ENCODE measurements at regions not wholly inside any gene's neighbourhood (a gene's known extent, or its start where the extent isn't known, plus 50 kb on each side); places are given as distances from the start of the nearest gene placed in this dataset.

DNA sequence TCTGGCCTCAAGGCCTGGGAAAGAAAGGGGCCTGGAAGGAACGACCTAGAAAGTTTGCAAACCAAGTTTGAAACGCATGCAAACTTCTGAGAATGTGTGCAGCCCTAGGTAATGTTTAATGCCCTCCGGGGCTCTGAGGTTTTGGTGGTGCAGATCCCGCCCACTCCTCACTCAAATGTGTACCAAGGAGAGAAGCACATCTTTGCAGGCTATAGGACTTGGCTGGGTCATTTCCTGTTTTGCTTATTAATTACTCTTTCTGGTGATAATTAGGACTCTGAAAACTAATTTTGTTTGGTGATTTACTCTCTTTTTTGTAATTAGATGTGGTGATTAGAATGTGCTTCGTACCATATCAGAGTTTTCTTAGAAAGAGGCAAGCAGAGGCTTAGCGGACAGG is 625.9 kb upstream of the CADM1 start:
- no peak for DNase-seq

DNA sequence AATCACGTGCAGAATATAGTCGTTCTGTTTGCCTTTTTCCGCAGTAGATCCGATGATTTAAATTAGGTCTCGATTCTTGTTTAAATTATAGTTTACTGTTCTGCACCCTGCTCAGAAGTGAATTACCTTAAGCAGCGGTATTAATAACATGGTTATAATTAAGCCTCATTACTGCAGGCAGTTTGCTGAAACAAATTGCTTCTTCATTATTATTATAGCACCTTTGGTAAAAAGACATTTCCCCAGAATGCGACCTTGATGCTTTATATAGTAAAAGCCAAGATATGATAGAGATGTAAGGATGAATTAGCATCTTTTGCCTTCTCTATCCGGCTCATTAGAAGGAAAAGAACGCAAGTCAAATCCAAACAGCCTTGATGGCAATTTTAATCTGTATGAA is 625.2 kb upstream of the CADM1 start:
- DNase-seq = no peak

DNA sequence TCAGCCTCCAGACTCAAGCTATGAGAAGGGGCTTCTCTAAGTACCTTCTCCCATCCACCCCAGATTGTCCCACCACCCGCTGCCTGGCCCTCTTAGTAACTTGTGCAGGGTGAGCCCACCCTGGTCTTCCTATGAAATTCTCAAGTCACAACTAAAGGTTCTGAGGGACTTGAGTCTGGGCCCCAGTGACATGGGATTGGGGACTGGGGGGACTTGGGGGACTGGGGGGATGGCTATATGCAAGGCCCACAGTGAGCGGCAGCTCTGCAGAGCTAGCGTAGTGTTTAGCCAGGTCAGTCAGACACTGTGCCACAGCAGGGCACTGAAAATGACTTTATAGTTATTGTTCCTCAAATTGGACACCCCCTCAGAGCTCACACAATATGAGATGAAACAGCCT is 622.3 kb upstream of the CADM1 start:
- DNase-seq = no peak

- no peak for DNase-seq
Observed at GRCh38 chr11:116124922-116125714, 620.9 kb upstream of the CADM1 start.

- no peak for DNase-seq
Observed at GRCh38 chr11:116123739-116124138, 619.5 kb upstream of the CADM1 start.

DNA sequence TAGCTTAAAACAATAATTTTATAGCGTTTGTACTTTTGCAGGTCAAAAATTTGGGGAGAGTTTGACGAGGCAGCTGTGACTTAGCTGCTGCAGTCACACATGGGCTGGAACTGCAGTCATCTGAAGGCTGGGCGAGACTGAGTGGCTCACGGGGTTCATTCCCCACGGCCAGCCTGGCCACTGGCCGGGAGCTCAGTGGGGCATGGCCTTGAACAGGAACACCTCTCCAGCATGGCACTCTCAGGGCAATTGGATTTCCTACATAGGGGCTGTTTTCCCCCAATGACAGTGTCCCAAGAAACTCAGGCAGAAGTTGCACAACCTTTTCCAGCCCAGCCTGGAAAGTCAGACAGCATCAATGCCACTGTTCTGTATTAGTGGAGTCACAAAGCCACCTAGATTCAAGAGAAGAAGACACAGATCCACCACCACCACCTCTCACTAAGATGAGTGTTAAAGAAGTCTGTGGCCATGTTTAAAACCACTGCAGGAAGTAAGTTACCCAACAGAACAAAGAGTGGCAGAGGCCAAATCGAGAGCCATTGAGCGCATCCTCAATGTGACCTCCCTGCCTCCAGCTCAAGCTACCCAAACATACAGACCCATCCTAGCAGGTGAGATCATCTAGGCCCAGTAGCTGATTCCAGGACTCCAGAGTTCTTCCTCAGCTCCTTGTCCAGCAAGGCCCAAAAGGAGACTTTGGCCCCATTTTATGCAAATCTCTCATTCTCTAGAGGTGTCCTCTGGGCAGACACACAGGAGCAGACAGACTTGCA is 618.7 kb upstream of the CADM1 start:
- DNase-seq = no peak

DNA sequence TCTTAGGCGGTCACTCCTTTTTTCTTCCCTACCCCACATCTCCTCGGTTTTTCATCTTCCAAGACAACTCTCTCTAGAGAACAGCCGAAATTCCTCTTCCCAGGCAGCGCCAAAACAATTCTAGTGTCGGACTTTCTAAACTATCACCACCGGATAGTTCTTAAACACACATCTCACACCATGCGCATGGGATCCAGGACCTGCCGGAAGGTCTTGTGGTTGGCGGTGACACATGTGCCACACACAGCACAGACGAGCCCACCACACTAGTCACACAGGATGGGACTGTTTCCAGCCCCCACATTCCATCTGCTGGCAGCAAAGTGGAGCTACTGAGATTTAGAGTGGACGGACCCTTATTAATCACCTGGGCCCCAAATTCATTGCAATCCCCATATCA is 614.9 kb upstream of the CADM1 start:
- DNase-seq = no peak

DNA sequence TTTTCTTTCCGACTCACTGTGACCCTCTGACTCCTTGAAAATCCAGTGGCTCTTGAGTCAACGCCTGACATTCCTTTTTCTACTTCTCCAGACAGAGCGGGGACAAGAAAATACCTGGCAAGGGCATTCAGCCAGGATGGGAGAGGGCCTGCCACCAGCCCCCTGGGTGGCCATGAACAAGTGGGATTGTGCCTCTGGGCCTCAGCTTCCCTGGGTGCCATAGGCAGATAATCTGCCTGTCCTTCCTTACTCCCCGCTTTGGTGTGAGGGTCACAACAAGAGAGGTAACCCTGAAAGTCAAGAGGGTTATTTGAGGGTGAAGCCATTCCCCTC is 613.9 kb upstream of the CADM1 start:
- no peak for DNase-seq

DNA sequence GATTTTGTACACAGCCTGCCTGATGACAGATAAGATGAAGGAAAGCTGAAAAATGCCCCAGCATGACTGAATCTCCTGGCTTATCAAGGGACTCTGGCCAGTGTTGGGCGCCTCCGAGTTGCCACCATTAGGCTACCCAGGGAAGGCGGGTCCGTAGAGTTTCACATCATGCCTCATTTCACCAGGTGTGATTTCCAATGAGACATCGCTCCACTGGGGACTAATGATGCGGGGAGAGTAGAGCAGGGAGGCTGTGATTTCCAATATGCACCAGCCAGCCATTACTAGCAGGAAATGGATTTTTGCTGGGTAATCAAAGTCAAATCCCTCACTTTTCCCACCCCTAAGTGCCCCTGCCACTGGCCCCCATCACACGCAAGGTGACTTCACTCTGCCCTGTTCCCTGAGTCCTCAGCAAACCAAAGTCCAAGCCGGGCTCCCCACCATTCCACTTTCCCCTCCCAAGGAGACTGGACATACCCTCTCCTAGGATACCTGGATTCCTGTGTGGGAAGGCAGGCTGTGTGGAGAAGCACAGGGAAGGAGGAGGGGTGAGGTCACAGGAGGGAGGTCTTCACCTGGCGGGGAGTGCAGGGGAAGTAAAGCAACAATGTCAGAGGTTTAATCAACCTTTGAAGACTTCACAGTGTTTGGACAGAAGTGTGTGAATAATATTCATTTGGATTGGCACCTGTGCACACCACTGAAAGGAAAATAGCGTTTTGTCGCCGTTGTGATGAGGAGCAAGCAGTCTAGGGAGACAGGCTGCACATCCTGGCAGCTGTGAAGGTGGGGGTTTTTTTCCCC is 613.3 kb upstream of the CADM1 start:
- no peak for DNase-seq

- DNase-seq = no peak
Observed at GRCh38 chr11:116115801-116116200, 611.6 kb upstream of the CADM1 start.

GRCh38 chr11:116114198-116114651 is 610.0 kb upstream of the CADM1 start:
- DNase-seq = no peak

GRCh38 chr11:116112087-116112935 is 608.1 kb upstream of the CADM1 start:
- DNase-seq = no peak

- DNase-seq = no peak
Observed at GRCh38 chr11:116111546-116111945, 607.3 kb upstream of the CADM1 start.

DNA sequence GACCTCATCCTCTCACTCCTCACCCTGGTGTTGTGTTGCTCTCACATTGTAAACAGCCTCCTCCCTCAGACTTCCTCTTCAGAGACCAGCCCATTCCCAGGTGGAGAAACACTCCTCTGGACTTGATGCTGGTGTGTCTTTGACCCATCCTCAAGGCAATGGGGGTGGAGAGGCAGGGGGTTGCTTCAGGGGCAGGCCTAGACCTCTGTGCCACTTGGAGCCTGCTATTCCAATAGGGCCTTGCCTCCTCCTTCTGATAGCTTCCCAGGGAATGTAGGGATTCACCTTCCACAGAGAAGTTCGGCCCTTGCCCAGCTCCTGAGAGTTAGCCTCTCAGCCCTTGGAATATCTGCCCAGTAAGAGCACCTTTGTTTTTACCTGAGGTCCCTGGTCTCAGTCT is 606.6 kb upstream of the CADM1 start:
- no peak for DNase-seq

- DNase-seq = no peak
Observed at GRCh38 chr11:116110356-116110755, 606.1 kb upstream of the CADM1 start.

GRCh38 chr11:116109228-116109627 is 605.0 kb upstream of the CADM1 start:
- peak; percentile 2 for DNase-seq

- no peak for DNase-seq
Observed at GRCh38 chr11:116108161-116108560, 603.9 kb upstream of the CADM1 start.

GRCh38 chr11:116107229-116107628 is 603.0 kb upstream of the CADM1 start:
- no peak for DNase-seq

DNA sequence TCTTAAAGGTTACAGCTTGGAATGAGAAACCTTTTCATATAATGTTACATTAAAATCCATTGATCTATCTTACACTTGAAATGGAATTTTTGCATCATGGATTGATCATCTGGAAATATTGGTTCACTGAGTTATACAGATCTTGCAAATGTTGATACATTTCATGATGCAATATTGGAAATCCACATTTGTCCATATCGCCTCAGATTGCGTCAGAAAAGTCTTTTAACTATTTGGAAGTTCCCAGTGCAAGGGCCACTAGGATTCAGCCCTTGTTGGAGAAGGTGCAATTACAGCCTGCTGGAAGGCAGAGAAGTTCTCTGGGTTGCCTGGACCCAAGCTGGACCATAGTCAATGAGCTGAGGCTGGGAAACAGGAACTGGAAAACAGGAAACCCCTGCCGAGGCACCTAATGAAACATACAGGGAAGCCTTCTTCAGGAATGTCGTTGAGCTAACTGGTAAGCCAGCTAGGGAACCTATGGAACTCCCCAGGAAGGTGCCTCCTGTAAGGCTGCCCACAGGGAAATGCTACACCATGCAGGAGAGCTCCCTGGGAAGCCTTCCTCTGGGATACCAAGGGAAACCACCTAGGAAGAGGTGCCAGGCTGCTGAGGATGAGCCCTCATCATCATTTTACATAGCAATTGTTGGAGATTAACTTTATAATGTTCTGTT is 600.4 kb upstream of the CADM1 start:
- DNase-seq = no peak

DNA sequence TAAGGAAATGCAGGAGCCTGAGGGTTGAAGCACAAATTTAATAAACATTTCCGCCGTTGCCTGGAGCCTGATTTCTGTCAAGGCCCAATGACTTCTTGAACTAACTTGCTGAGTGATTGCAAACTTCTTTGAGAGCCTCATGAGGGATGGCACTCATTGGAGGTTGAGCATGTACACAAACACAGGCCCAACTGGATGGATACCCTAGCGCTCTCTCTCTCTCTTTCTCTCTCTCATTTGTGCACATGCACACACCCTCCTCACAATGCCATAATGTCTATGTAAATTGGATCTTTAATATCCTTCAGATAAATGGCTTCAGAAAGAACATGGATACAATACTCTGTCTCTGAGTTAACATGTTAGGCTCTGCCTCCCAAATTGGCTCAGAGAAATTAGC is 597.7 kb upstream of the CADM1 start:
- no peak for DNase-seq

- DNase-seq = no peak
Observed at GRCh38 chr11:116100016-116100415, 595.8 kb upstream of the CADM1 start.

GRCh38 chr11:116099541-116099940 is 595.3 kb upstream of the CADM1 start:
- DNase-seq = no peak

All from T1000 (cell line).